Skin of body (tissue), 1 donor: ENCODE measurements at regions not wholly inside any gene's neighbourhood (a gene's known extent, or its start where the extent isn't known, plus 50 kb on each side); places are given as distances from the start of the nearest gene placed in this dataset.

ENCODE experiments used
- DNase-seq: peaks from one replicate; lab custom pipeline; 2025; lab: John Stamatoyannopoulos, UW

- DNase-seq: peak; percentile 59
Measured at GRCh38 chr13:37229931-37230330, 124.5 kb upstream of the CSNK1A1L start.

GRCh38 chr13:37226971-37227370, 121.5 kb upstream of the CSNK1A1L start:
- DNase-seq: no peak

DNA sequence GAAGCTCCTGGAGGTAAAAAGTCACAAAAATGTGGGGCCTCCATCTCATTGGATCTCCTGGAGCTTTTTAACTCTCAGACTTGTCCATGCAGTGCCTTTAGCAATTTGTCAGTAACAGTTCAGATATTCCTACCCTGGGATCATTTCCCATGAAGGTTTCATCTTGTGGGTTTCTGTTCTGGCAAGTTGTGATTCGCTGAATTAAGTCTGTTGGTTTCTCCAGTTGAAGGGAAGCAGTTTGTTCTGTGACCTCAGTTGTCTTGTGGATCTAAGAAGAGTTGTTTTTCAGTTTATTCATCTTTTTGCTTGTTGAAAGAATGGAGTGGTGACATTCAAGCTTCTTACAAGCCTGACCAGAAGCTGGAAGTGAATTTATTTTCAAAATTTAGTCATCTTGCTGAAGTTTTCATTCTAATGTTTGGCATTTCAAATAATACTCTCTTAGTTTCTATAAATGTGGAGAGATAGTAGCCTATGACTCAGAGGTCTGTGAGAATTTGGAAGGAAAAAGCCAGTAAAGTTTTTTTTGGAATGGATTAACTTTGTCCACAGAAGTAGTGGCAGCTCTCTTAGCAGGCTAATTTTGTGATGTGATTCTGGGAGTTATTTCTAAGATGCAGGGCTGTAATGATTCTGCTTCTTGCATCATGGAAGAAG, 120.1 kb upstream of the CSNK1A1L start:
- DNase-seq: no peak

DNA sequence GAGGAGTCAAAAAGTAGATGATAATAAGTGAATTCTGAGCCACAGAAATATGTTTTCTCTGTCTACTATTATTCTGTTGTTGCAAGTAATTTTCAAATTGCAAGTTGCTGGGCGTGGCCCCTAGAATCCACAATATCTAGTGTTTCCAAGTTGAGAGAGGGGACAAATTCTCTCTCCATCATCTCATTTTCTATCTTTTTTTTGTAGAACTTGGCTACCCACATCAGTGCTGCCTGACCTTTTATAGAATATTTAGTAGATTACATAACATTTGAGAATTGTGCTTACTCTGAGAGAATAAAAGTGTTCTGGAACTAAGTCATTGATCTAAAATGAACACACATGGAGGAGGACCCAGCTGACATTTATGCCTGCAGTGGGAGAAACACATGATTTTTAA, 110.9 kb upstream of the CSNK1A1L start:
- peak; percentile 93 for DNase-seq

DNA sequence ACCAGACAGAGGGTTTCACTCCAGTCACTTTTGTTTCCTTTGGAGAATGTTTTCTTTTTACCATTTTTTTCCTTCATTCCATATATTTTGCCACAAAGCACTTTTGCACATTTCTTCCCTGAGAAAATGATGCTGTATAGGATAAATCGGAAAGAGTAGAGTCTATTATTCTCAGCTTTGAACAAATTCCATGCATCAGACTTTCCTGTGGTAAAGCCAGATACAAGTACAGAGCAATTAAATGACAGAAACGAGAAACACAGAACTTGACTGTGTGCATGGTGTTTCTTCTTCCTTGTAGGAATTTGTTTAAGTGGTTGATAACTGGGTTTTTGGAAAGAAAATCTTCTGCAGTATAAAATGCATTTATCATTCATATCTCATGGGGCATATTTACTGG, 107.4 kb upstream of the CSNK1A1L start:
- peak; percentile 80 for DNase-seq

- no peak for DNase-seq
Measured at GRCh38 chr13:37211487-37211886, 106.0 kb upstream of the CSNK1A1L start.

DNA sequence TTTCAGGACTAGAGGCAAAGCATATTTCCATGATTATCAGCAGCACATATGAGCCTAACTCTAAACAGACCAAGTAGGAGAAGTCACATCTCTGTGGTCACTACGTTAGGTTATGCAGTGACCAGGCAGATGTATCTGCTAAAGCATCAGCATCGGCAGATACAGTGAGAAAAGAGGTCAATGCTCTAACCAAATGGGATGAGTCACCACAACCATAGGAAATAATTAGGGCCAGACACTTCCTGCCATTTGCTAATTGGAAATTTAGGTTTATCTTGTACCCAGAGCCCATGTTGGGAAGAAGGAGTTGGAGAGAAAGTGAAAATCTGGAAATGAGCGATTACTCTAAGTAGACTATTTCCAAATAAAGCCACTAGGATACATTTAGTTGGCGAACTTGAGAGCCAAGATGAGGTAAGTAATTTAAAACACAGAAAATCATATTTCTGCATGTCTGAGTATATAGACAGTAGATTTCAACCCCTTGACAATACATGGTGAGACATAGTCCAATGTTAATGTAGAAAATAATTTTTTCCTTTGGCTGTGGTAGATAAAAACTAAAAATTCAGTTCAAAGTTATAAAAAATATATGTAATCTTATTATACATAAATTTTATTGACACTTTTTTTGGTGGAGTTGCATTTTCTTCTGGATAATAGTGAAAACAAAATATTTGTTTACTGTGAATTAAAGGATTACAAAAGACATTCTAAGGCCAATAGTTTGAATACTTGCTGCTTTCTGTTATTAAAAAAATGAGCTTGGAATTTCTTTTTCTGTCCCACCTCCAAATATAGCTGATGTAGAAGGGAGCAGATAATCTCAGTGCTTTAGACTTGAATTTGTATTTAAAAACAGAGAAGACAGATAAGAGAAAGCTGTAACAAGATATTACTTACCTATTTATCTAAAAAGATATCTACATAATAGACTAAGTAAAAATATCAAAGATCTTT, 104.4 kb upstream of the CSNK1A1L start:
- DNase-seq: peak; percentile 73

DNA sequence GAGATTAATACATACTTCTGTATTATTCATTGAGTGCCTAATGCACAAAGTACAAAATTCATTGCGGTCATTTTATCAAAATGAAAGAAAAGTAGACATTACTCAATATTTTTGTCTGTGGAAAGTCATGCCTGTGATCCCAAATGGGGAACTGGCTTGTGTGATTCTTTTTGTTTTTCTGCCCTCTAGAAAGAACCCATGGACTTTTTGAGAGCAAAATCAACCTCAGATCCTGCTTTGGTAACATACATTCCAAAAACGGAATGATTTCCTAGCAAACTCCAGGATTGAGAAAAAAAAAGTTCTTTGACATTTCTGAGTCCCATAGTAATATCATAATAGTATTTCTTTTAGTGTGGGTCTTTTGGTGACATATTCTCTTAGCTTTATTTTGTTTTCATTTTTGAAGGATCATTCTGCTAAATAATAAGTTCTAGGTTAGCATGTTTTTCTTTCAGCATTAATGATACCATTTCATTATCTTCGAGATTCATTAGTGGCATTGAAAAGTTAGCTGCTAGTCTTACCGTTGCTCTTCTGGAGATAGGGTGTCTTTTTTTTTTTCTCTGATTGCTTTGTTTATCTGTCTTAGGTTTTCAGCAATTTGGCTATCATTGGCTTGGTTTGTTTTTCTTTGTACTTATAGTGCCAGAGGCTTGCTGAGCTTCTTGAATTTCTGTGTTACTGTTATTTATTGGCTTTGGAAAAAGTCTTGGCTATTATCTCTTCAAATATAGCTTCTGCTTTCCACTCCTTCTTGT, 102.4 kb upstream of the CSNK1A1L start:
- no peak for DNase-seq

GRCh38 chr13:37202264-37202663, 96.8 kb upstream of the CSNK1A1L start:
- DNase-seq: no peak

GRCh38 chr13:37201081-37201480, 95.6 kb upstream of the CSNK1A1L start:
- DNase-seq: no peak

GRCh38 chr13:37198629-37199028, 93.2 kb upstream of the CSNK1A1L start:
- DNase-seq: no peak

- no peak for DNase-seq
Measured at GRCh38 chr13:37195621-37196020, 90.2 kb upstream of the CSNK1A1L start.

GRCh38 chr13:37194428-37194861, 89.0 kb upstream of the CSNK1A1L start:
- DNase-seq: no peak

GRCh38 chr13:37192956-37193355, 87.5 kb upstream of the CSNK1A1L start:
- peak; percentile 12 for DNase-seq

DNA sequence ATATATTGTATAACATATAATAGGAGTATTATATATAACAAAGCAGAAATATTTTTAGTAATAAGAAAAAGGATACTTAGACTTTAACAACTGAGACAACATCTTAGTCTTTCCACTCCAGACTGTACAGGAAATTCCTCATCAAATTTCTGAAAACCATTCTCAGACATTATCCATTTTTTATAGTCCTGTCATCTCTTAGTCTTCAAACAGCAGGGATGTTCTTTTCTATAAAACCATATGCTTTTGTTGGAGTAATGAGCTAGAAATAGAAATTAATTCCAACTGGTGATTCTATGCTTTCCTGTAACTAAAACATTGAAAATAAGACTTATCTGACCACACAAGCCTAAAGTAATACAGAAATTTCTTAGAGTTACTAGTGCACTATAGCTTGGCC, 82.2 kb upstream of the CSNK1A1L start:
- DNase-seq: no peak

DNA sequence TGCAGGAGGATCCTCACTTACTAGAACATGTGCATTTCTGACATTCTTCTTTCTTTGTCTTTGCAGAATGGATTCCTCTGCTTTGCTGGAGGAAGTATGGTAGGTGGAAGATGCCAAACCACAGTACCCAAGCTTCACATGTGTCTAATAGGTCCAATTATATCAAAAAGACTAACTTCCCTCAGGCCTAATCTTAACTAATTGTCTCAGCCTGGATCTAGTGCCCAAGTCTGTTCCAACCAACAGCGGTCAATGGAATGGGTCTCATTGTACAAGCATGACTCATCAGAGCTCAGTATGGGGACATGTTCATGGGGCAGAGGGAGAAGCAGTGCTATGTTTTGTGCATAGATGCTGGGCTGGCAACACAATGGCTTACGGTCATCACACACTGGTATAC, 81.6 kb upstream of the CSNK1A1L start:
- no peak for DNase-seq

DNA sequence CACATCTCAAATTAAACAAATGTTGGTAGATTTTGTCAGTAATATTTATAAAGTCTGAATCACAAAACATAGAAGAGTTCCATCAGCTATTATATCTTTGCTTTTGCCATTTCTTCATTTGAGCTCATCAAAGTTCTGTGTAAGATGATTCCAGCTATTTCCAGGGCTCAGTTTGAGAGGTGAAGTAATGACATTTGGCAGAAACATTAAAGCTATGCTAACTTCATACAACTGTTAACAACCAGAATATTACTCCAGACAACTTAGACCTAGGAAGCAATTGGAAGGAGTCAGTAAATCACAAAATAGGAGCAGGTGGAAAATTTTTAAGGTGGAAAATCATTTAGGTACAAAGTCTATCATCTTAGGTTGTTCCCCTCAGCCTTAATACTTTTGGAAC, 76.2 kb upstream of the CSNK1A1L start:
- no peak for DNase-seq

- no peak for DNase-seq
Measured at GRCh38 chr13:37179645-37180044, 74.2 kb upstream of the CSNK1A1L start.

GRCh38 chr13:37177125-37177524, 71.7 kb upstream of the CSNK1A1L start:
- DNase-seq: no peak

DNA sequence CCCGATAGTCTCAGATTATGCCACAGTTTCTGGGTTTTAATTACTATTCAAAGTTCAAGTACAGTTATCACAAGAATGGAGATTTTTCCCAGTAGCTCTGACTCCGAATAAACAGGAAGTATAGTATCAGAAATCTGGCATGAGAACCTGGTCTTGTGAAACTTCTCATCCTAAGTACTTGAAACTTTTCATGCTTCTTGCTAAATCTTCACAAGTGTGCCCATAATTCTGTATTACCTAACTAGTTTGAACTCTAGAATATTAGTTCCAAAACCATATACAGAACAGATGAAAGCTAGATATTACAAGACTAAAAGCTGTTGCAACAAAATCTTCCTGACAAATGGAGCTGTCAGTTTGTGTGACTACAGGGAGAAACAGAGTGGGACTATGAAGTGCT, 70.5 kb upstream of the CSNK1A1L start:
- DNase-seq: peak; percentile 80

- peak; percentile 69 for DNase-seq
Measured at GRCh38 chr13:37173214-37173613, 67.8 kb upstream of the CSNK1A1L start.

- DNase-seq: peak; percentile 48
Measured at GRCh38 chr13:37172226-37172625, 66.8 kb upstream of the CSNK1A1L start.
